K562 (cell line): ENCODE measurements at regions not wholly inside any gene's neighbourhood (a gene's known extent, or its start where the extent isn't known, plus 50 kb on each side); places are given as distances from the start of the nearest gene placed in this dataset.

ENCODE experiments used
- BRD4 ChIP-seq: fragments of 200-600 bp; sonication (generic); IDR thresholded peaks from 2 replicates; pipeline ENCODE4 v1.6.1; 2017; ENCODE audit warnings: inconsistent platforms
- CHD2 ChIP-seq: IDR thresholded peaks from 2 replicates; pipeline ENCODE4 v1.6.1; 2011; ENCODE audit warnings: low read depth, low read length
- FOXK2 ChIP-seq, 2 experiments: fragments of 450-650 bp; IDR thresholded peaks in 1 of 2; conservative IDR thresholded peaks in 1 of 2; 2 replicates each; pipeline ENCODE4 v1.6.1; 2016; ENCODE audit warnings: low read depth in 2 of 2, mild to moderate bottlenecking in 1 of 2
- HDAC2 ChIP-seq: fragments of 450-650 bp; IDR thresholded peaks from 2 replicates; pipeline ENCODE4 v1.6.1; 2016; ENCODE audit warnings: mild to moderate bottlenecking
- HNRNPK ChIP-seq: fragments of 200-400 bp; formaldehyde crosslinking; IDR thresholded peaks from one replicate; pipeline ENCODE4 v1.6.1; 2018; ENCODE audit warnings: mild to moderate bottlenecking, low read depth, low read length; ENCODE audit not compliant: poor library complexity, severe bottlenecking
- JUN ChIP-seq, 2 experiments: sonication (generic) in 1 of 2; formaldehyde crosslinking in 1 of 2; IDR thresholded peaks; 2 replicates each; pipeline versions ENCODE4 v1.6.1 to v1.8.0; 2012 to 2022; ENCODE audit warnings: borderline replicate concordance in 2 of 2, mild to moderate bottlenecking in 2 of 2, improper control_type of control experiment in 1 of 2, low read depth in 1 of 2, low read length in 1 of 2, missing genetic modification reagents in 1 of 2
- NRF1 ChIP-seq, 2 experiments: fragments of 450-650 bp; IDR thresholded peaks in 1 of 2; conservative IDR thresholded peaks in 1 of 2; 2 replicates each; pipeline ENCODE4 v1.6.1; 2014; ENCODE audit warnings: mild to moderate bottlenecking in 2 of 2
- PHF21A ChIP-seq: fragments of 450-650 bp; IDR thresholded peaks from 2 replicates; pipeline ENCODE4 v1.6.1; 2017; ENCODE audit warnings: low read depth, borderline replicate concordance
- SAFB2 ChIP-seq: fragments of 200-400 bp; formaldehyde crosslinking; IDR thresholded peaks from 2 replicates; pipeline ENCODE4 v1.6.1; 2018; ENCODE audit warnings: borderline replicate concordance, low read length, low read depth, moderate library complexity; ENCODE audit not compliant: severe bottlenecking
- TCF7L2 ChIP-seq: fragments of 150-350 bp; IDR thresholded peaks from 2 replicates; pipeline ENCODE4 v1.6.1; 2016; ENCODE audit warnings: low read depth, mild to moderate bottlenecking, low read length, moderate library complexity
- TF ChIP-seq, protein P1 (sequence below): sonication (generic); formaldehyde crosslinking; IDR thresholded peaks from 2 replicates; pipeline ENCODE4 v1.9.0; 2022; ENCODE audit warnings: mild to moderate bottlenecking, missing genetic modification reagents
- TF ChIP-seq, protein P2 (sequence below), 3 experiments: IDR thresholded peaks in 2 of 3; conservative IDR thresholded peaks in 1 of 3; 2 replicates each; pipeline ENCODE4 v1.5.1; 2011 to 2012; ENCODE audit warnings: low read length in 3 of 3, mild to moderate bottlenecking in 3 of 3, control low read depth in 2 of 3, improper control_type of control experiment in 1 of 3, inconsistent platforms in 1 of 3, low read depth in 1 of 3, mixed read lengths in 1 of 3, moderate library complexity in 1 of 3; ENCODE audit not compliant: insufficient read depth in 2 of 3
- TF ChIP-seq, protein P3 (sequence below): fragments of 450-650 bp; IDR thresholded peaks from 2 replicates; pipeline ENCODE4 v1.6.1; 2018; ENCODE audit not compliant: partially characterized antibody

DNA sequence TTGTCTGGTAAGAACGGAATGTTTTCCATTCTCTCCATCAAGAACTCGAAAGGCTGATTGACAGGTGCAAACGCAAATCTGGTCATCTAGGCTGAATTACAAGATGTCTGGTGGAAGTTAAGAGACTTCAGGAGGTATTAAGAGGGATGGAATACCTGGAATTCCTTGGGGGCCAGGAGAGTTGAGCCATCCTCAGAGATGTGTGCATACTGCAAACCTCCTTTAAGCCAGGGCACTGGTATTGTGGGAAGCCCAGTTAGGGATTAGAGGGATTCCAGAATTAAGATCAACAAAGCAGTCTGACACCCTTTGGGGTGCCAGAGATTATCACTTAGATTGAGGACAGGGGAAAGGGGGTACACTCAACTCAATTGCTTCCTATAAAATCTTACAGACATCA lies 151.4 kb downstream of the VCX3A start:
- TF ChIP-seq CHD2 (no peak), NRF1 (conservative IDR thresholded peaks at IDR 0.05 in 1 of 2, IDR thresholded peaks at IDR 0.05 in 1 of 2) (no peak), TCF7L2 (no peak), HDAC2 (no peak), FOXK2 (conservative IDR thresholded peaks at IDR 0.05 in 1 of 2, IDR thresholded peaks at IDR 0.05 in 1 of 2; ENCODE audit: low read depth in 2 of 2) (no peak), PHF21A (no peak), BRD4 (no peak), SAFB2 (no peak), JUN (IDR thresholded peaks at IDR 0.05; ENCODE audit: borderline replicate concordance, low read depth, low read length) (no peak), JUN (CRISPR knock-in tag; IDR thresholded peaks at IDR 0.05; ENCODE audit: borderline replicate concordance) (no peak), HNRNPK (no peak)
- TF ChIP-seq, protein P1, sequence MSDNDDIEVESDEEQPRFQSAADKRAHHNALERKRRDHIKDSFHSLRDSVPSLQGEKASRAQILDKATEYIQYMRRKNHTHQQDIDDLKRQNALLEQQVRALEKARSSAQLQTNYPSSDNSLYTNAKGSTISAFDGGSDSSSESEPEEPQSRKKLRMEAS (CRISPR knock-in tag): no peak
- TF ChIP-seq, protein P2, sequence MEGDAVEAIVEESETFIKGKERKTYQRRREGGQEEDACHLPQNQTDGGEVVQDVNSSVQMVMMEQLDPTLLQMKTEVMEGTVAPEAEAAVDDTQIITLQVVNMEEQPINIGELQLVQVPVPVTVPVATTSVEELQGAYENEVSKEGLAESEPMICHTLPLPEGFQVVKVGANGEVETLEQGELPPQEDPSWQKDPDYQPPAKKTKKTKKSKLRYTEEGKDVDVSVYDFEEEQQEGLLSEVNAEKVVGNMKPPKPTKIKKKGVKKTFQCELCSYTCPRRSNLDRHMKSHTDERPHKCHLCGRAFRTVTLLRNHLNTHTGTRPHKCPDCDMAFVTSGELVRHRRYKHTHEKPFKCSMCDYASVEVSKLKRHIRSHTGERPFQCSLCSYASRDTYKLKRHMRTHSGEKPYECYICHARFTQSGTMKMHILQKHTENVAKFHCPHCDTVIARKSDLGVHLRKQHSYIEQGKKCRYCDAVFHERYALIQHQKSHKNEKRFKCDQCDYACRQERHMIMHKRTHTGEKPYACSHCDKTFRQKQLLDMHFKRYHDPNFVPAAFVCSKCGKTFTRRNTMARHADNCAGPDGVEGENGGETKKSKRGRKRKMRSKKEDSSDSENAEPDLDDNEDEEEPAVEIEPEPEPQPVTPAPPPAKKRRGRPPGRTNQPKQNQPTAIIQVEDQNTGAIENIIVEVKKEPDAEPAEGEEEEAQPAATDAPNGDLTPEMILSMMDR (IDR thresholded peaks at IDR 0.05 in 2 of 3, conservative IDR thresholded peaks at IDR 0.05 in 1 of 3; ENCODE audit: insufficient read depth in 2 of 3, low read depth in 1 of 3, low read length in 3 of 3): no peak
- TF ChIP-seq, protein P3, sequence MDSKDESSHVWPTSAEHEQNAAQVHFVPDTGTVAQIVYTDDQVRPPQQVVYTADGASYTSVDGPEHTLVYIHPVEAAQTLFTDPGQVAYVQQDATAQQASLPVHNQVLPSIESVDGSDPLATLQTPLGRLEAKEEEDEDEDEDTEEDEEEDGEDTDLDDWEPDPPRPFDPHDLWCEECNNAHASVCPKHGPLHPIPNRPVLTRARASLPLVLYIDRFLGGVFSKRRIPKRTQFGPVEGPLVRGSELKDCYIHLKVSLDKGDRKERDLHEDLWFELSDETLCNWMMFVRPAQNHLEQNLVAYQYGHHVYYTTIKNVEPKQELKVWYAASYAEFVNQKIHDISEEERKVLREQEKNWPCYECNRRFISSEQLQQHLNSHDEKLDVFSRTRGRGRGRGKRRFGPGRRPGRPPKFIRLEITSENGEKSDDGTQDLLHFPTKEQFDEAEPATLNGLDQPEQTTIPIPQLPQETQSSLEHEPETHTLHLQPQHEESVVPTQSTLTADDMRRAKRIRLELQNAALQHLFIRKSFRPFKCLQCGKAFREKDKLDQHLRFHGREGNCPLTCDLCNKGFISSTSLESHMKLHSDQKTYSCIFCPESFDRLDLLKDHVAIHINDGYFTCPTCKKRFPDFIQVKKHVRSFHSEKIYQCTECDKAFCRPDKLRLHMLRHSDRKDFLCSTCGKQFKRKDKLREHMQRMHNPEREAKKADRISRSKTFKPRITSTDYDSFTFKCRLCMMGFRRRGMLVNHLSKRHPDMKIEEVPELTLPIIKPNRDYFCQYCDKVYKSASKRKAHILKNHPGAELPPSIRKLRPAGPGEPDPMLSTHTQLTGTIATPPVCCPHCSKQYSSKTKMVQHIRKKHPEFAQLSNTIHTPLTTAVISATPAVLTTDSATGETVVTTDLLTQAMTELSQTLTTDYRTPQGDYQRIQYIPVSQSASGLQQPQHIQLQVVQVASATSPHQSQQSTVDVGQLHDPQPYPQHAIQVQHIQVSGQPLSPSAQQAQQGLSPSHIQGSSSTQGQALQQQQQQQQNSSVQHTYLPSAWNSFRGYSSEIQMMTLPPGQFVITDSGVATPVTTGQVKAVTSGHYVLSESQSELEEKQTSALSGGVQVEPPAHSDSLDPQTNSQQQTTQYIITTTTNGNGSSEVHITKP: no peak
